Stimulated activated naive CD4-positive, alpha-beta T cell (primary cell): ENCODE measurements at regions not wholly inside any gene's neighbourhood (a gene's known extent, or its start where the extent isn't known, plus 50 kb on each side); places are given as distances from the start of the nearest gene placed in this dataset.
"Not testable (repeated sequence)": the region's sequence is repeated elsewhere in the genome, so short reads cannot be mapped to it uniquely, and the experiment has no call there.

Experiments
- DNase-seq, 6 experiments: peaks; one replicate each; lab custom pipeline; 2025; lab: John Stamatoyannopoulos, UW

DNA sequence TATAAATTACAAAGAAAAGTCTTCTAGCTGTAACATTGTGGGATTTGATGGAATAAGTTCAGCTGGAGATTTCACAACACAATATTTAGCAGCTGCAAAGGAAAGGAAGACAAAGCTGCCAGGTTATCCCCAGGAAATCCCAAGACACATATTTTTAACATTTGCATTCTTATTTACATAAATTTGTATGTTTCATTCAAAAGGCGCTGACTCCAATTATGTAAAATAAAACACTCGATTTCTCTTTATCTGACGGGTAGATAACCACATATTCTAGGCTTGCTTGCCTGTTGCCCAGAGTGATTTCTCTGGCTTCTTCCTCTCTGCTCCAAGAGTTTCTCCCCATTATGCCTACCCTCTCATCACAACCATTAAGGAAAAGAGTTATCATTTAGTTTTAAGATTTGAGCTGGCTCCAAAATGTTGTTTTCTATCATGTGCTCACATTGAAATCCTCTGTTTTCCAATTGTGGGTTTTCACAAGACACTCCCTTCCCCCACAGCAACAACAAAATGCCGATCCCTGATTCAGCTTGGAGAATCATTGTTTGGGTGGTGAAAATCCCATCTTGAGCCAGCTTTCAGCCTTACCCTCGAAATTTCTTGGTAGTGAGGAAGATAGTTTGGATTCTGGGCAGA lies 128.2 kb upstream of the RASGEF1B start:
- no peak for DNase-seq

DNA sequence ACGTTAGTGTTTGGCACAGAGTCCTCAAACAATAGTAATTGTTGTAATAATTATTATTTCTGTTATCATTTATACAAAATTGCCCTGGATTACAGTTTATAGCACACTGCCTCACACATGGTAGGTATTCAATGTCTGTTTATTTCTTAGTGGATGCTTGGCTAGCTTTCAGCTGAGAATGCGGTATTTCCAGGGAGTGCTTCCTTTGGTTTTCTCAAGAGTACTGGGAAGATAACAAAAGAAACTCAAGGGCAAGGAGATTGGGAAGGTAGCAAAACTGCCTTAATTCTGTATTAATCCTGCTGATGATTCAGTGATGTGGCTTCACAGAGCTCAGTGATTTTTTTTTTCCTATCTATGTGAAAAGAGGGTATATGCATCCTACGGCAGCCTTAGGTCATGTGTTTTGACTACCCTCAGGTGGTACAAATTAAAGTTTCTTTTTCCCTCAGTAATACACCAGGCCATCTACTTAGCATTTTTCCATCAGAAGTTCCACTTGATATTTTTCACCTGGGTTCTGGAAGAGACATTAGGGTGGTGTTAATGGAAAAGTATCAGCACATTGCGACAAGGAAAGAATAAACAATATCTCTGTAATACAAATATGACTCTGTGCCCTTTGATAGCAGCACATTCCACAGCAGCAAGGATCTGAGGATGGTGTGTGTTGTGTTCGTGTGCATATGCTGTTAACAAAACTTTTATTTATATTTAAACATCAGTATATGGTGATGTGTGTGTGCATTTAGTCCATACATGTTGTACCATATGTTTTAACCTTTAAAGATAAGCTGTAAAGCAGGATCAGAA lies 124.3 kb upstream of the RASGEF1B start:
- no peak for DNase-seq

DNA sequence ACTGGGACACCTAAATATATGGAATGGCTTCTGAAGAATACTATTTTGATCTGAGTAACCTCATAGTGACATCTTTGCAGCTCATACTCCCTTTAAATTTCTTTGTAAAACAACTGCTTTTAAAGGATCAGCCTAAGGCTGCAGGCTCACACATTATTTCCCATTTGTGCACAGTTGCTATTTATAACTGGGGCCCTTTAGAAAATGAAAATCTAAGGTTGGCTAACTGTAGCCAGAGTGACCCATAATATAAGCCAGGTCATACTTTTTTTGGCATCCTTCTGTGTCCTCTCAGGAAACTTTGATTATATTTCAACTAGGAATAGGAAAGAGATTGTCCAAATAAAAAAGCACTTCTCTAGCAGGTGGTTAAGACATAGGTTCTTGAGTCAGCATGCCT lies 123.6 kb upstream of the RASGEF1B start:
- DNase-seq = no peak

DNA sequence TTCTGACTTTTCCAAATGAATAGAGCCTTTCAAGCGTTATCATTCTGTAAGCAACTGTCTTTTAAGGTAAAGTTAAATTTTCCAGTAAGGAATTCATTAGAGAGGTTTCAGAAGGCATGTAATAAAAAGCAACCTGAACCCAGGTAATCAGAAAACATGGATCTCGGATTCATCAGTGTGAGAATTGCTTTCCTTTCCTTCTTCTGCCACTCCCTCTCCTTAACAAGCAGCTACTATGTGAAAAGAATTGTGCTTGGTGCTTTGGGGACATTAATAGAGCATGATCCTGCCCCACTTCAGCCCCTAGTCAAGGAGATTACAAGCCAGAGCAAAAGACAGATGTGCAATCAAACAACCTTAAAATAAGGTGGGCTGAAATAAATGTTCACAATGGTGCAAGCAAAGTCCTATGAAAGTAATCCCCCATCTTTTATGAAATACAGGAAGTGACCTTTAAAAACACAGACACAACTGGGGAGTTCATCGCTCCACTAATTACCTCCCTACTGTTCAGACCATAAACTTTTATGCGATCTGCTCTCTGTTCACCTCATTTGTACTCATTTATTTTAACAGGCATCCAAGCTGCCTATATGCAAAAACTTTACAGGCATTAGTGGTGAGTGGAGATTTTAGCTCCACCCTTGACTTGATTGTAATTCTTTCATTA lies 122.9 kb upstream of the RASGEF1B start:
- DNase-seq = no peak

DNA sequence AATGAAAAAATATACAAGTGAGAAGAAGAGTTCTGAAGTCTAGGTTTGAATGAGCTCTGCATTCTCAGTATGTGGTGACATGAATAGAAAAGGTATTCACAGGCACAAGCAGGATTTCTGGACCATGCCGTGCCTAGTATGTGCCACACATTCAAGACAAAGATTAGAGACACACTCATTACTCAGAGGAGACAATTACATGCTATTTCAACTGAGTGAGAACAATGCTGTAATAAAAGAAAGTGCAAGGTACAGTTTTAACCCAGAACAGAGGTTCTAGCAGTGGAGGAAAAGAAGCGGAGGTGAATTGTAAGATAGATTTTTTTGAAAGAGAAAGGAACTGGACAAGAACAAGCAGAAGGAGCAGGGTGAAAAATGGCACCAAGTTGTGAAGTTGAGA lies 121.0 kb upstream of the RASGEF1B start:
- DNase-seq = no peak

DNA sequence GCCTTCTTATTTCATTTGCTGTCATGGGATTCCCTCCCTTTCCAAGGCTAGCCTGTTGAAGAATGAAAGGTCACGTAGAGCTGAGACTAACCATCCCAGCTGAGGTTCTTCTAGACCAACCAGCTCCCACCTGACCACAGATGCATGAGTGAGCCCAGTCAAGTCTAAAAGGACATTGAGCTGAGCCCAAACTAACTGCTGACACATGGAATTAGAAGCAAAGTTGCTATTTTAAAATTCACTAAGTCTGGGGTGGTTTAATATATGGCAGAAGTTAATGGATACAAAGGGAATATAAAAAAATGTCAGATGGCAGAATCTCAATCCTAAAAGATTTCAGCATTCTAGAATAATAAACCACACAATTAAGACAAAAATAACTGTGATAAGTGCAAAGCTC lies 118.9 kb upstream of the RASGEF1B start:
- no peak for DNase-seq

DNA sequence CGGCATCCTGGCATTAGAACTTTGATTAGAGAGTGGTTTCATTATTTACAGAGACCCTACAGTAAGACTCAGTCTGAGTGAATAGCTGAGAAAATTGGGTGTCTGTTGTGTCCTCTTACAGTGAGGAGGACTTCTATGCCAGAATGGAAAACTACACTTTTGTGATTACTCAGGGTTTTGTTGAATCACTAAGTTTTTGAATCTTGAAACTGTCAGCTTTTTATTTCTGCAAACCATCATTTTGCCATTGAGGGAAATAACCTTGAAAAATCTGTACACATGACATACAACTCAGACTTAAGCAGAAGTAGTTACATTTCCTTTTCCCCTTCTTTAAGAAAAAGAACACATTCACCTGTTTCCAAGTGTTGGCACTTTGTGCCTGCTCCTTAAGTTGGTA lies 117.6 kb upstream of the RASGEF1B start:
- no peak for DNase-seq

DNA sequence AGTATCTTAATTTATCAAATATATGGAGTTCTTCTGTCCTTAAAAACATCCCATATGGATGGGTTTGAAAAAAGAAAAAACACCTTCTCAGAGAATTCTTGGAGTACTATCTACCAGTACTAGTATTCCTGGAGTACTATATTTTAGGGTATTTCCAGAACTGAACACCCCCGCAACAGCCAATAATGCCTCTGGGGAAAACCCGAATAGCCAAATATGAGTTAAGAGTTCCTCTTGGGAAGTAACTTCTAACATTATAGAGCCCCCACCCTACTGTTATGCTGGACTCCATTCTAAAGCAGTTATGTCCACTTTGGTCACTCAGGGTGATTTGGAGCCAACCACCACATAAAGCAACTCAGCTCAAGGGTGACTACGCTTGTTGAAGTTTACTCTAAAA lies 115.0 kb upstream of the RASGEF1B start:
- DNase-seq = no peak

DNA sequence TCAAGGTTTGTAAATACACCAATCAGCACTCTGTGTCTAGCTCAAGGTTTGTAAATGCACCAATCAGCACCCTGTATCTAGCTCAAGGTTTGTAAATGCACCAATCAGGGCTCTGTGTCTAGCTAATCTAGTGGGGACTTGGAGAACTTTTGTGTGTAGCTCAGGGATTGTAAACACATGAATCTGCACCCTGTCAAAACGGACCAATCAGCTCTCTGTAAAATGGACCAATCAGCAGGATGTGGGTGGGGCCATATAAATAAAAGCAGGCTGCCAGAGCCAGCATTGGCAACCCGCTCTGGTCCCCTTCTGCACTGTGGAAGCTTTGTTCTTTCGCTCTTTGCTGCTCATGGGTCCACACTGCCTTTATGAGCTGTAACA lies 109.3 kb upstream of the RASGEF1B start:
- DNase-seq = not testable (repeated sequence)

DNA sequence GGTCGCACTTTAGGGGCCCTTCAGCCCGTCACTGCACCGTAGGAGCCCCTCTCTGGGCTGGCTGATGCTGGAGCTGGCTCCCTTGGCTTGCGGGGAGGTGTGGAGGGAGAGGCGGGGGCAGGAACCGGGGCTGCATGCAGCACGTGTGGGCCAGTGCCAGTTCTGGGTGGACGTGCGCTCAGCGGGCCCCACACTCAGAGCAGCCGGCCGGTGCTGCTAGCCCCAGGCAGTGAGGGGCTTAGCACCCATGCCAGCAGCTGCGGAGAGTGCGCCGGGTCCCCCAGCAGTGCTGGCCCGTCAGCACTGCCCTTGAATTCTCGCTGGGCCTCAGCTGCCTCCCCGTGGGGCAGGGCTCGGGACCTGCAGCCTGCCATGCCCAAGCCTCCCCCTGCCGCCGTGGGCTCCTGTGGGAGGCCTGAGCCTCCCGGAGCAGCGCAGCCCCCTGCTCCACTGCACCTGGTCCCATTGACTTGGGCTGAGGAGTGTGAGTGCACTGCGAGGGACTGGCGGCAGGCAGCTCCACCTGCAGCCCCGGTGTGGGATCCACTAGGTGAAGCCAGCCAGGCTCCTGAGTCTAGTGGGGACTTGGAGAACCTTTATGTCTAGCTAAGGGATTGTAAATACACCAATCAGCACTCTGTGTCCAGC lies 108.8 kb upstream of the RASGEF1B start:
- no peak for DNase-seq

DNA sequence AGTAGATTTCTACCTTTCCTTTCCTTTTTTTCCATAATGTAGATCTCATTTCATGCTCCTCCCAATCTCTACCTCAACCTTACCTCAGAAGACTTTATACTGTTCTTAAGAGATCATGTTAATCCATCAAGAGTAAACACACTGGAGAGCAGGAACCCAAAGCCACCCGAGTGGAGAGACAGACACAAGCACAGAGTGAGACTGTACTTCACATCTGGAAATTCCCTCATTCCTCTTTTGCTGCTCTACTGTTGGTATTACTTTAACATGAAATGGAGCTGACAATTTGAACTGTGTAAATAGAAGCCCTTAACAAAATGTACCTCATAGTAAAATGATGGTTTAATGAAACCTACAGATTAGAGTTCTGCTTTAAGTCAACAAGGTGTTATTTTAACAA lies 105.7 kb upstream of the RASGEF1B start:
- no peak for DNase-seq

DNA sequence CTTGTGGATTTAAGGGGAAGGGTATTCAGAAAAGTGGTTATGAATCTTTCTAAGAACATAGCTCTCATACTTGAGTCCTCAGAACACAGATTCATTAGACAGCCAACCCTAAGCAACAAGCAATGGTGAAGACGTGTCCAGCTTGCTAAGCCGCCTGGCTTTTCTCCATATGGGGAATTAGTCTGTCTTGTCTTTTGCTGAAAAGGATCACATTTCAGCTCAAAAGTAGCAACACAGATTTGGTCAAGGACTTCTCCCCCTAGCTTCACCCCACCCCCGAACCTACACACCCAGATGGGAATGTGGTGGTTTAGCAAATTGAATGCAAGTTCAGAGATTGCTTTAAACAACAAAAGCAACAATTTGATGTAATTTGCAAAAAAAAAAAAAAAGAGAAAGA lies 103.3 kb upstream of the RASGEF1B start:
- DNase-seq = no peak

DNA sequence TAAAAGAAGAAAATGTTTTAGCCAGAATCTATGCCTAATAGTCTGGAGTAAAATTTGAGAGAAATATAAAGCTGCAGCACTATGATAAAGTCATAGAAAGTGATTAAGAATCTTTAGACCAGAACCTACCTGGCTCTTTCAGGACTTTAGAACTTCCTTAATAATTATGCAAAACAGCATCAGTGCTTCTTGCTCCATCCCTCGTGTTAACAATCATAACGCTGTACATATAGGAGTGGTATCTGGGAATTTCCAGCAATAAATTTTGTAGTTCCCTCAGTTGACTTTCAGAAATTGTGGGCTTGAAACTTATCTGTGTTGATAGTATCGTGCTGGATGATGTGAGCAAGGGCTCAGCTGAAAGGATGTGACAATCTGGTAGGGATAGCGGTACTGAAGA lies 102.1 kb upstream of the RASGEF1B start:
- no peak for DNase-seq

DNA sequence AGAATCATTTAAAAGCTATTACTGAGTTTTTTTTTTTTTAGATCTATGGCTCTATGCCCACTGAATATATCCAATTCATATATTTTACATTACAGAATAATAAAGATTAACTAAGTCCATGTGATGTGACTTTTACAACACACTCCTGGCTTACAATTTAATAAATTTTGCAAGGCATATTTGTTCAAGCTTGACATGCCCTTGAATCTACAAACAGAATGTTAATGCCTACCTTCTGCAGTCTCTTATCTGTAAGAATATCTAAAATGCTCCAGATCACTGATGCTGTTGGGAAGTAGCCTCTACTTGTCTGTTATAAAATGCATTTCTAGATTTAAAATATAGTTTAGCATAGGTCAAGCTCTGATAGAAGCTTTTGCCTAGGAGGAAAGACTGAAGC lies 100.7 kb upstream of the RASGEF1B start:
- DNase-seq = no peak

DNA sequence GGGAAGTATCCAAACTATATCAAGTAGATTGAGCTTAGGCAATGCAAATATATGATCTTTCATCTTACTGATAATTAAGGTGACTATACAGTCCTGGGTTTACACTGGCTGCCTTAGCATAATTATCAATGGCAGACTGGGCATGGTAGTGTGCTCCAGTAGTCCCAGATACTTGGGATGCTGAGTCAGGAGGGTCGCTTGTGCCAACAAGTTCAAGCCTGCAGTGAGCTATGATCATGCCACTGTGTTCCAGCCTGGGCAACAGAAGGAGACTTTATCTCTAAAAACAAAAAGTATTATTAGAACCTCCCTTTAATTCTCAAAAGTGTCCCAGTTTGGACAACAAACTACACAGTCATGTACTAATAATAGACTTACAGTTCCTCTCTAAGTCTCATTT lies 99.4 kb upstream of the RASGEF1B start:
- no peak for DNase-seq

DNA sequence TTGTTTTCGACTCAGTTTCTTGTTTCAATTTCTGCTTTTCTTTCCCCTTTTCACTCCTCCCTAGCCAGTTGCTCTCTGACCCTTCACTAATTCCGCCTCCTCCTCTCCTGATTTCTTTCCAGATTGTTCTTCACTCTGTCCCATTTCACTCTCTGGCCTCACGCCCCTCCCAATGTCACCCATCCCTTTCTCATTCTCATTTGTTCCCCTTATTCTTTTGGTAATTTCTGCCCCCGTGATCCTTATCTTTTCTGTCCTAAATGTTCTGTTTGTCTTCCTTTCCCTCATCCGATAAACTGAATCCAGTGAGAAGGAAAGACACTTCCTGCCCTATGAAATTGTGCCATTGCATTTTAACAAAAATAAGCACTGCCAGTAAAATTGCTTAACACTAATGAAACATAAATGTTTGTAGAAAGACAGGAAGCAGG lies 94.5 kb upstream of the RASGEF1B start:
- no peak for DNase-seq

DNA sequence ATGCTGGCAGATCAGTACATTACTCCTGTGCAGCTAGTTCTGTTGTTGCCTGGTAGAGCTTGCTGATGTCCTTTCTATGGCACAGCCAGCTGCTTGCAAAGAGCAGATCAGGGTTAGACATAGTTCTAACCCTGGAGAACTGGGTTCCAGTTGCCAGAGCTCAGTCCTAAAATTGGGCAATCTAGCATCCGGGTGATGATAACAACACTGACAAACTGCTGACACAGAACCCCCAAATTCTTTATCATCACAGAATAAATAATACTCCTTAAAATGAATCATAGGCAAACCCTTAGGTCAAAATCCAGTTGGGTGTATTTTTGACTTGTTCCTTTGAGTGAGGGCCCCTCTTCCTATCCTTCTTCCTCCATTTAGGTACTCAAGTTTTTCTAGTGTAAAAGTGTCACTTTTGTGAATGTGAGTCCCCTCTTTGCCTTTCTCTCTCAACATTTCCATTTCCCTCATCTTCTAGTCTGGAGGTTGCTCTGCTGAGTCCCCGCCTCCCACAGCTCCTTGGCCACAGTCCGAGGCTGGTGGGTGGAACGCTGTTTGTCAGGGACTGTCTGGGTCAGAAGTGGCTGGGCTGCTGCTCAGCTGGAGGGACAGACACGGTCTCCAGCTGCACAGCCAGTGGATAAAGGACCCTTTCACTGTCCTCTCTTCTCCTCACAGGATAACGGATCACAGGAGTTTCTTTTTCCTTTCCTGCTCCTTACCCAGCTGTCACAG lies 93.6 kb upstream of the RASGEF1B start:
- DNase-seq = no peak

DNA sequence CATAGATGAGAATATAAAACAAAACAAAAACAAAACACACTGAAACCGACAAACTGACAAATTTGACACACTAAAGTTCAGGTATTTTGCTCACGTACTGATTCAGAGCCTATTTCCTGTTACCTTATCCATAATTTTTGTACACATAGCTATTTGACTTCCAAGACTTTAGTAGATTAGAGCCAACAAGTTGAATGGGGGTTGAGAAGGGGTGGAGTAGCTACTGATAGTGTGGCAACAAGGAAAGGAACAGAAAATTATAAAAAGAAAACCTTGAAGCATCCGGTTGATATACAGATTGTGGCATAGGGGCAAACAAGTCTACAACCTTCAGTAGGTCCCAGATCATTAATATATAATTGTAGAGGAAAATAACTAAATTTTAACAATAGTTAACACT lies 92.3 kb upstream of the RASGEF1B start:
- DNase-seq = no peak

DNA sequence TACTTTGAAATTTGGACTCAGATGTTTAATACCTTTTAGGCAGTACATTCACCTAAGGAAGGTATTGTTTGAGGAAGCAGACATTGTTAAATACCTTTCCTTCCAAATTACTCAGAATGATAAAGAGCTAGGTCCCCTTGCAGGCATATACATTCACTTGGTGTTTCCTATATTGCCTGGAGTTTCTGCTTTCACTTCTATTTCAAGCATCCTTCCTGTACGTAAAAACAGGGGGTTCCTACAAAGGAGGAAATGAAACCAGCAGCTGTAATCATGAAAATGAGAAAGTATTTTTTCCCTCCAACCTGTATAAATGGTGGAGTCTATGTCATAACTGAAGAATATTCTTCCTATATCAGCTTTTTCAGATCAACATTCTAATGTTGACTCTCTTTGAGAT lies 90.4 kb upstream of the RASGEF1B start:
- DNase-seq = peak in 3 of 6 experiments; percentile 24 to 33 (median 32)

DNA sequence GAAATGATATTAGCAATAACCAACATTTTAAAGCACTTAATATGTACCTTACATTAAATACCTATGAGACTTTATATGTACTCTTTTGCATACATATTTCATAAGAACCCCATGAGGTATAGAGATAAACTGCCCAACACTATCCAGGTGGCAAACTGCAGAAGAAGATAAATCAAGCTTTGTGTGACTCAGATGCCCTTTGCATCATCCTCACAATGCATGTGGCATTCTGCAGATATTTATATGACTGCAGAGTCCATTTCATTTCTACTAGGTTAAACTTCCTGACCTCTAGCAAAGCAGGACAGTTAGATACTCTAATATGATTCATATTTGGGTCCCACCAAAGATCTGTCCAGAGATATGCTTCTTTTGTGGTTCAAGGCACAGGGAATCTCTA lies 85.6 kb upstream of the RASGEF1B start:
- DNase-seq = no peak

DNA sequence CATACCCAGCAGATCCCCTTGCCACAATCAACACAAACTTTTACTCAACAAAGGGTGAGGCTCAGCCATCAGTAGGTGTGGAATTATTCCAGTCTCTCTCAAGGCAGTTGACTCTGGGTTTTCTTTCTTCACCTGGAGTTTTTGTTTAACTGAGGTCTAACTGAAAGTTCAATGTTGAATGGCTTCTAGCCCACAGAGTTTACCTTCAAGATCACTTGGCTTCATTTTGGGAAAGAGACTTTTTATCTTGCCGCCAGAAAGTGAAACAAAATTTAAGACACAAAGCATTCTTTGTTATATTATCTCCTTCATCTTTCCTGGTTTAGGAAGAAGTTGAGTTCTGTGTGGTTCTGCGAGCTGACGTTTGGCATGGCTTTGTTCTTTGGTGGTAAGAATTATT lies 83.8 kb upstream of the RASGEF1B start:
- no peak for DNase-seq

DNA sequence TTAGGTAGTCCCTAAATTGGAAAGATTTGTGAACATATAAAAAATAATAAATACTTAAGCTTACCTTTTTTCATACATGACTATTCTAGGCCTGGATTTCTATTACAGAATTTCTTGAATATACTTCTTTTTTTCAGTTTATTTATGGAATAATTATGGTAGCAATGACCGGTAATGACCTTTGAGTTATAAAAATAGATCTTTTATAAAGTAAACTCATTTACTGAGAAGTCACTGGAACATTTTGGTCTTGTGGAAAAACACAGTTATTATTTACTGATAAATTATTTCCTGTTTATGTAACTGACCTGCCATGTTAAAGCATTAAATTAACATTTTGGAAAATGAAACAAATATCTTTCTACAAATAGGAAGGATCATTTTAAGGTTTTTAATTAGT lies 80.4 kb upstream of the RASGEF1B start:
- DNase-seq = no peak
